Fibroblast of skin of back (primary cell): ENCODE measurements at regions not wholly inside any gene's neighbourhood (a gene's known extent, or its start where the extent isn't known, plus 50 kb on each side); places are given as distances from the start of the nearest gene placed in this dataset.

ENCODE experiments used
- DNase-seq: peaks from one replicate; pipeline ENCODE4 v3.0.0-alpha.2; 2013

DNA sequence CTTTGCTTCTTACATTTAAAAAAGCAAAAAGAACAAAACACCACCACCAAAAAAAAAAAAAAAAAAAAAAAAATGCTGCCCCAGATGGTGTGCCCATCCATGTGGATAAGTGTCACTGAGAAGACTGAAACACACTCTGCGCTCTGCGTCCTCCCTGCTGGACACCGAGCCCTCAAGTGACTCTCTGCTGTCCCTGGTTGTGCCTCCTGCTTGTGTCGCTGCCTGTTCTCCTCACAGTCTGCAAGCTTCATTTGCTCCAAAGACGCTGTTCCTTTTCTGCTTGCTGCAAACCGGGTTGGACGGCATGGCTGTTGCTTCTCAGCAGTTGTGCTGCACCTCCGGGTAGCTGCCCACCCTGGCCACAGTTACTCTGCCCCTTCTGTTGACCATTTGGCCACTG lies 276.2 kb upstream of the ATP2B1 start:
- DNase-seq, result no peak

- DNase-seq, result no peak
These were observed 275.0 kb upstream of the ATP2B1 start for GRCh38 chr12:89983622-89984021.

DNA sequence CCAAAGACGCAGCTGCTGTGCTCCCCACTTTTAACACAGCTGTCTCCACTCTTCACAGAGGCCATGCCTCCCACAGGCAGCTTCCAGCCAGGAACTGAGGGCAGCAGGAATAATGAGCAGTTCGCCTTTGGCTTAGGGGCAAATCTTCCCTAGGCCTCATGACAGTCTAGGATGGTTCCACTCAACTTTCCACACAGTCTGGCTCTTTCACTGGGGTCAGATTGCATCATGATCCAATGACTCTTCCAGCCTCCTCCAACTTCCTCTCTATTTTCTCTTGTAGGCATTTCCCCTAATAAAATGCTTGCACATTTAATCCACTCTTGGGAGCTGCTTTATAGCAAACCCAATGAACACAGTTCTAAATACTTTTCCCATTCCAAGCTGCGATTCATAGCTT lies 271.6 kb upstream of the ATP2B1 start:
- DNase-seq, result peak; percentile 33

DNA sequence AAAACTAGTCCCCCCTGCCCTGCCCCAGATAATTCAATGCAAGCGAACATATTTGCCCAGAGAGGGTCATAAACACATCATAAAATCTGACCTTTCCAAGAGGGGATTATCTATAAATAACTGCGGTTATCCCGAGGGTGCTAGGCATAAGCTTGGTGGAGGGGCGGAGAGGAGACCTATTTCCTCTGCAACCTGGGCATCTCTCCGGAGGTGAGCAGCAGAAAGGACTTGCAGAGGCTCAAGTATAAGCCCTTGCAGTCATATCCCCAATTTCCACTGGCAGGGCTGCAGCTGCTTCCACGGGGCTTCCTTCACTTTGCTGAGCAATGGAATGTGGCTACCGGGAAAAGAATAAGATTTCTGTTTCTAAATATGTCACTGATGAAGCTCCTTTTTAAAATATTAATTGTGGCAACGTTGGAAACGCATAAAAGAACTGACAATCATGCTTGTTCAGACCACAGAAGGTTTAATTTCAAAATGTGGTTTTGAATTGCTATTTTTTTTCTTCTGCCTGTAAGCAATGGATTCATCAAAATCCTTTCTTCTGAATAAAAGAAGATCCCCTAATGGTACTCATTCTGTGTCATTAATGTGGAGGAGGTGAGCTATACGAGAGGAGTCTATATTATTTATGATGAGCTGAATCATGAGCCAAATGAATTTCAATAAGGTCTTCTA lies 268.9 kb upstream of the ATP2B1 start:
- no peak for DNase-seq

GRCh38 chr12:89976866-89977265 lies 268.2 kb upstream of the ATP2B1 start:
- no peak for DNase-seq

GRCh38 chr12:89975574-89975973 lies 266.9 kb upstream of the ATP2B1 start:
- DNase-seq, result no peak

- DNase-seq, result no peak
These were observed 263.2 kb upstream of the ATP2B1 start for GRCh38 chr12:89971880-89972279.

- no peak for DNase-seq
These were observed 262.1 kb upstream of the ATP2B1 start for GRCh38 chr12:89970722-89971121.

DNA sequence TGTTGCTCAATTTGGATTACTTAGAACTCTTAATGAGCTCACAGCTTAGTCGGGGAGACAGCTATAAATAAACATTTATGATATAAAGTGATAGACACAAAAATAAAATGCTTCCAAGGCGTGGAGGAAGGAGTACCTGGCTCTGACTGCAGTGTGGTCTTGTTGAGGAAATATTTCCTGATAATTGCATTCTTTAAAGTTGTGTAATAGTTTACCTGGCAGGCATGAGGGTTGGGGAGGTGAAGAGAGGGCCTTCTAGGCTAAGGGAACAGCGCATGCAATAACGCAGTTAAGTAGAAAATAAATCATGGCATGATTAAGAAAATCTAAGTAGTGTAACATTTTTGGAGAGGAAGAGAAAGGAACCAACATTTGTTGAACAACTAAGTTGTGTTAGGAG lies 260.5 kb upstream of the ATP2B1 start:
- no peak for DNase-seq

DNA sequence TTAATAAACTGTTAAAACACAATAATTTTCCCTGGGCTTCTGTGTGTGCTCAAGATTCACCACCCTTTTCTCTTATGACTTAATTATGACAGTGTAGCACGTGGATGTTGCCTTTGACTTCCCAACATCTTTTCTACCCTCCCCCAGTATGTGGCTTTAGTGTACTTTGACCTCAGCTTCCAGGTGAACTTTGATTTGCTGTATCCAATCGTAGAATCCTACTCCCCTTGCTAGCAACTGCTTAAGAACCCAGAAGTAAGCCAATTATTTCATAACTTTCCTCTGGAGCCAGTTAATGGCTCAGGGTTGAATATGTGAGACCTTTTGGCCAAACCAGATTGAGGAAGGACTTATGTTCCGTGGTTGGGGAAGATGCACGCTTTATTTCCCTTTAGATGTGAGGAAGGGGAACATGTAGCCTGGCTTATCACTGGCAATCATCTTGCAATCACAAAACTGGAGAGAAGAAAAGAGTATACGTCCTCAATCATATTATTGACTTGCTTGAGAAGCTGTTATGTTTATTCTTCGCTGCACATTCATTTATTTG lies 259.6 kb upstream of the ATP2B1 start:
- DNase-seq, result no peak

DNA sequence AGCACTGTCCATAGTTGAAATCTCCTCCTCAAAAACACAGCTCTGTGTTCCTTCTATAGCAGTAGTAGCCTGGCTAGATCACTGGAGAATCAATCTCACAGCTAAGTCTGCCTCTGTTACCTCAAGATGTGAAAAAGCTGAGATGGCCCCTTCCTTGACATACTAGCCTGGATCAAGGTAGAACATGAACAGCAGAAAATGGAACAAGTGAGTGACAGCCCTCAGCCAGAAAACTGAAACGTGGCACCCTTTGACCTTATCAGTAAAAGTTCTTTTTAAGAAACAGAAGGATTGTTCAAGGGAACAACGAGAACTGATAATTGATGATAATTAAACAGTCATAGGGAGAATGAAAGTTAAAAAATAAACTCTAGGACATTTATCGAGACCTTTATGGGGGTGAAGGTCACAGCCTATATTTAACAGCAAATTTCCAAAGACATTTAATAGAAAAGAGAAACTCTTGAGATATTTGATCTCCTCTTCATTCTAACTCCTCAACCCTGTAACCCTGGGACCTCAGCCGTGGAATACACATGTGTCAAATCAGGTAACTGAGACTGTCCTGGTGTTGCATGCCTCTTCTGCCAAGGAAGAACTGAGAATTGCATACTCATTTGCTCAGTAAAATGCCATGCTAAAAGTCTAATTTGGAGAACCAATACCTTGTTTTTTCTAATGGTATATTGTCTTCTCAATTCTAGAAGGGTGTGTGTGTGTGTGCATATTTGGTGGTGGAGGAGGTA lies 258.0 kb upstream of the ATP2B1 start:
- DNase-seq, result no peak

DNA sequence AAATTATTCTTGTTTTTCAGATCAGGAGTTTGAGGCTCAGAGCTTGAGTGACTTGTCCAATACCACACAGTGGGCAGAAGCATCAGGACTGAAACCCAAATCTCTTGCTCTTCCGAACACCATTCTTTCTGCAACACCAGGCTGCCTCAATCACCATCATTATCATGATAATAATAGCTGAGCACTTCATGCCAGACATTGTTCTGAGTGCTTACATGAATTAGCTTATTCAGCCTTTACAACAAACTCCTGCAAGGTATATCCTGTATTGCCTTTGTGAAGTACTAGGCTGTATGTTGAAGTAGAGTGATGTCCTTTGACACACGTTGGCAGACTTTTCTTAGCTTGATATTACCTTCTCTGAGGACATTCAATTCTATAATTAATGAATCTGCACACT lies 257.4 kb upstream of the ATP2B1 start:
- no peak for DNase-seq

- no peak for DNase-seq
These were observed 254.0 kb upstream of the ATP2B1 start for GRCh38 chr12:89962648-89963047.

- peak; percentile 21 for DNase-seq
These were observed 252.2 kb upstream of the ATP2B1 start for GRCh38 chr12:89960607-89961394.

DNA sequence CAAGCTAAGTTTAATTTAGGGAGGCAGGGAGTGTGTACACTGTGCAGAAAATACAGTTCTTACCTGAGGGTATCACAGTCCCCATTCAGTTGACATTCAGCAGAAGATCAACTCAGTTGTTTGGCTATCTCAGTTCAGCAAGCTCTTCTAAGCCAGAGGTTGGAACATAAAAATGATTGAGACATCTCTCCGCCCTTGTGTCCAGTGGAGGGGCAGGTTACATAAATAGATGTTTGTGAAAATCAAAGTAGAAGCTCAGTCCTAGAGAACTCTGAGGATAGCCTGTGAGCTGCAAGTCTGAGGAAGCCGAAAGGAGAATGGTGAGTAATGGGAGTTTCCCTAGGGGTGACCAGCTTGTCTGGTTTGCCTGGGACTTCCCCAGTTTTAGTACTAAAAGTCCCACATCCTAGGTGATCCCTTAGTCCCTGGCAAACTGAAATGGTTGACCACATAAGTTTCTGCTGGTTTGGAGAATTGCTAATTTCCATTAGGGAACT lies 251.4 kb upstream of the ATP2B1 start:
- no peak for DNase-seq

DNA sequence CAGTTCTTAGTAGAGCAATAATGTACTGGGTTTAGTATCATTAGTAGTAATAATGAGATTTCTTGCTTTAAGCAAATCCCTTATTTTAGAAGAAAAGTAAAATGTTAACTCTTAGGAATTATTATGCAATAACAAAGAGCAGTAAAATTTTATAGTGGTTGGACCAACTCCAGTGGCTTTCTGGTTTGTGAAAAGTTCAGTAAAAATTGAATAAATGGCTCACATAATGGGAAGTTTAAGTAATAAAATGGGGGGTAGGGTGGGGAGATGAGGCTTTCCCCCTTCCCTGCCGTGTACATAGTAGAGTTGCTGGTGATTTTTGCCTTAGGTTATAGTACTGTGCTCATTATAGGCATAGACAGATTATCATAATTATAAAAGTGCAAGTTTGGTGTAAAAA lies 250.5 kb upstream of the ATP2B1 start:
- DNase-seq, result no peak

GRCh38 chr12:89954259-89954658 lies 245.6 kb upstream of the ATP2B1 start:
- no peak for DNase-seq

GRCh38 chr12:89951694-89952060 lies 243.0 kb upstream of the ATP2B1 start:
- DNase-seq, result no peak

GRCh38 chr12:89951050-89951693 lies 242.5 kb upstream of the ATP2B1 start:
- DNase-seq, result peak; percentile 81

- no peak for DNase-seq
These were observed 241.8 kb upstream of the ATP2B1 start for GRCh38 chr12:89950421-89950820.

DNA sequence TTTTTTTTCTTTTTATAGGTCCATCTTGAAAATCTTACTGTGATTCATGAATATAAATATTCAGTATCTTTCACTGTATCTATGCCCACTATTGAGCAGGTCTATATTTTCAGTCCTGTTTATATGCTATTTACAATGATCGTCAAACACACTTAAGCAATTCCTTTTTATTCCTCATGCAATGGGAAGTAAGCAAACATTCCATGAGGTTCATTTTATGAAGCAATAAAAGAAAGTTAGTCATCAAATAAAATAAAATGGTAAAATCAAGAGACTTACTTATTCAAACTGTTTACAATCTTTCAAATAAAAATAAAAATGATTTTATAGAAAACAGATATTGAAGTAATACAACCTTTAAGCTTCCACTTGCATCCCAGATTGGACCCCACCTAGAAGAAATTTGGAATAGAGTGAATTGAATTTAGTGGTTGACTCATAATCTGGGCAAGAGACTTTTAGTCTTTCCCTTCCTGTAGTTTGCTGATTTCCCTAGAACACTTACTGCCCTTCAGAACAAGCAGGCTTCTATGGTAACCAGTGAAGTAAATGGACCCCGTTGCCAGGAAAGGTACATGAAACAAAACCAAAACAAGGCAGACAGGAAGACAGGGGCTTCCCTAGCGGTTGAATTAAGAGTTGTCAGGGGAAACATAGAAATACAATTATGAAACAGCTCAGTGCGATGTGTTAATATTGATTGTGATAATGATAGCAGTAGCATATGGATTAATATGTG lies 241.0 kb upstream of the ATP2B1 start:
- DNase-seq, result peak; percentile 19
